Breast epithelium (tissue), 4 donors: ENCODE measurements at regions not wholly inside any gene's neighbourhood (a gene's known extent, or its start where the extent isn't known, plus 50 kb on each side); places are given as distances from the start of the nearest gene placed in this dataset.

Experiments used
- DNase-seq, 2 donors: peaks; one replicate each; pipeline ENCODE4 v3.0.0-alpha.2; 2019; ENCODE audit warnings: low spot score in 2 of 2
- H3K27ac ChIP-seq, 2 donors: fragments of 200-600 bp; sonication (generic) in 1 of 2; one replicate each; pipeline ENCODE4 v1.5.1; 2016 to 2019; ENCODE audit warnings: mild to moderate bottlenecking in 1 of 2
- H3K27me3 ChIP-seq, 2 donors: fragments of 200-600 bp; sonication (generic) in 1 of 2; one replicate each; pipeline versions ENCODE4 v1.5.1 to v1.6.0; 2017 to 2019; ENCODE audit warnings: control low read depth in 1 of 2, mild to moderate bottlenecking in 1 of 2
- H3K36me3 ChIP-seq: fragments of 200-600 bp; one replicate; pipeline ENCODE4 v1.5.1; 2019
- H3K4me1 ChIP-seq, 2 donors: fragments of 200-600 bp; sonication (generic); one replicate each; pipeline ENCODE4 v1.5.1; 2016 to 2019; ENCODE audit warnings: control low read depth in 1 of 2
- H3K4me3 ChIP-seq, 3 donors: fragments of 200-600 bp; sonication (generic); 1 replicate in 2 of 3; 2 replicates in 1 of 3; pipeline ENCODE4 v1.5.1; 2016 to 2019; ENCODE audit warnings: mild to moderate bottlenecking in 3 of 3, moderate library complexity in 2 of 3
- H3K9me3 ChIP-seq, 2 donors: fragments of 200-600 bp; sonication (generic) in 1 of 2; one replicate each; pipeline ENCODE4 v1.5.1; 2016 to 2019; ENCODE audit warnings: control low read depth in 1 of 2
- POLR2A ChIP-seq: fragments of 450-650 bp; IDR thresholded peaks from one replicate; pipeline ENCODE4 v1.6.1; 2016; ENCODE audit warnings: antibody characterized with exemption, mild to moderate bottlenecking, moderate library complexity
- POLR2AphosphoS5 ChIP-seq, 3 donors: sonication (generic); formaldehyde crosslinking; IDR thresholded peaks; one replicate each; pipeline ENCODE4 v1.6.1; 2017; ENCODE audit warnings: antibody characterized with exemption in 3 of 3
- intact Hi-C: fragments of 100-400 bp; cut with DNase I; formaldehyde crosslinking; loops from one replicate; pipeline ENCODE4 v1.15.1; 2023; ENCODE audit warnings: low total_unique reads
- TF ChIP-seq, protein P1 (sequence below), 3 donors: fragments of 450-650 bp; IDR thresholded peaks; one replicate each; pipeline ENCODE4 v1.5.1; 2016 to 2017; ENCODE audit warnings: antibody characterized with exemption in 3 of 3, mild to moderate bottlenecking in 3 of 3, moderate library complexity in 3 of 3

DNA sequence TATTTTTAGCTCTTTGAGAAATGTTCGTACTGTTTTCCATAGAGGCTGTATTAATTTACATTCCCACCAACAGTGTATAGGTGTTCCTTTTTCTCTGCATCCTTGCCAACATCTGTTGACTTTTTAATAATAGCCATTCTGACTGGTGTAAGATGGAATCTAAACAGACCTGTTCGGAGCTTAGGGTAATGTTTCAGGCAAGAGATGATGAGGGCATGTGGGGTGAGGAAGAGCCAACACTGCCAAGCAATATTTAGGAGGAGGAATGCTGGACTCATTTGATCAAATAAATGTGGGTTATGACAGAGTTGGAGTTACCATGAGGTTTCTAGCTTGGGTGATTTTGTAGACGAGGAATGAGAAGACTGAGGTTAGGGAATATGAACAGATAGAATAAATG lies 382.9 kb downstream of the KLF12 start:
- Histone ChIP-seq H3K36me3 (no peaks in the 10 kb centered on the region), H3K9me3 (no peaks in the 10 kb centered on the region), H3K4me3 (no peak overlapping the region), H3K27me3 (no peaks in the 10 kb centered on the region), H3K27ac (no peak overlapping the region), H3K4me1 (no peaks in the 10 kb centered on the region)
- DNase-seq = no peak
- intact Hi-C loops = no loop called here
- TF ChIP-seq POLR2A = no peak
- no peak for TF ChIP-seq POLR2AphosphoS5 (IDR thresholded peaks at IDR 0.05)
- TF ChIP-seq, protein P1, sequence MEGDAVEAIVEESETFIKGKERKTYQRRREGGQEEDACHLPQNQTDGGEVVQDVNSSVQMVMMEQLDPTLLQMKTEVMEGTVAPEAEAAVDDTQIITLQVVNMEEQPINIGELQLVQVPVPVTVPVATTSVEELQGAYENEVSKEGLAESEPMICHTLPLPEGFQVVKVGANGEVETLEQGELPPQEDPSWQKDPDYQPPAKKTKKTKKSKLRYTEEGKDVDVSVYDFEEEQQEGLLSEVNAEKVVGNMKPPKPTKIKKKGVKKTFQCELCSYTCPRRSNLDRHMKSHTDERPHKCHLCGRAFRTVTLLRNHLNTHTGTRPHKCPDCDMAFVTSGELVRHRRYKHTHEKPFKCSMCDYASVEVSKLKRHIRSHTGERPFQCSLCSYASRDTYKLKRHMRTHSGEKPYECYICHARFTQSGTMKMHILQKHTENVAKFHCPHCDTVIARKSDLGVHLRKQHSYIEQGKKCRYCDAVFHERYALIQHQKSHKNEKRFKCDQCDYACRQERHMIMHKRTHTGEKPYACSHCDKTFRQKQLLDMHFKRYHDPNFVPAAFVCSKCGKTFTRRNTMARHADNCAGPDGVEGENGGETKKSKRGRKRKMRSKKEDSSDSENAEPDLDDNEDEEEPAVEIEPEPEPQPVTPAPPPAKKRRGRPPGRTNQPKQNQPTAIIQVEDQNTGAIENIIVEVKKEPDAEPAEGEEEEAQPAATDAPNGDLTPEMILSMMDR (IDR thresholded peaks at IDR 0.05) = no peak

DNA sequence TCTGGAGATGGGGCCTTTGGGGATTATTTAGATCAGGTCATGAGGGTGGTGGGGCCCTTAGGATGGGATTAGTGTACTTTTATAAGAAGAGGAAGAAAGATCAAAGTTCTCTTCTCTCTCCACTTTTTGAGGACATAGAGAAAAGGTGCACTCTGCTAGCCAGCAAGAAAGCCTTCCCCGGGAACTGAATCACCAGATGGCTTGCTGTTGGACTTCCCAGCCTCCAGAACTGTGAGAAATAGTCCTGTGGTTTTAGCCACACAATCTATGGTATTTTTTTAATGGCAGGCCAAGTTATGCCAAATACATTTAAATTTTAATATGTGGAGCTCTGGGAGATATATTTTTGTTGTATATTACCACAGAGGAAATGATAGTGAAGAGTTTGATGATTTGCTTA lies 385.8 kb downstream of the KLF12 start:
- Histone ChIP-seq H3K36me3 (no peaks in the 10 kb centered on the region), H3K27me3 (no peaks in the 10 kb centered on the region), H3K4me1 (no peaks in the 10 kb centered on the region), H3K27ac (no peak overlapping the region), H3K4me3 (no peak overlapping the region), H3K9me3 (no peaks in the 10 kb centered on the region)
- no peak for TF ChIP-seq POLR2AphosphoS5 (IDR thresholded peaks at IDR 0.05)
- no peak for TF ChIP-seq POLR2A
- TF ChIP-seq, protein P1 (IDR thresholded peaks at IDR 0.05) = no peak
- no peak for DNase-seq
- intact Hi-C loops = no loop called here

DNA sequence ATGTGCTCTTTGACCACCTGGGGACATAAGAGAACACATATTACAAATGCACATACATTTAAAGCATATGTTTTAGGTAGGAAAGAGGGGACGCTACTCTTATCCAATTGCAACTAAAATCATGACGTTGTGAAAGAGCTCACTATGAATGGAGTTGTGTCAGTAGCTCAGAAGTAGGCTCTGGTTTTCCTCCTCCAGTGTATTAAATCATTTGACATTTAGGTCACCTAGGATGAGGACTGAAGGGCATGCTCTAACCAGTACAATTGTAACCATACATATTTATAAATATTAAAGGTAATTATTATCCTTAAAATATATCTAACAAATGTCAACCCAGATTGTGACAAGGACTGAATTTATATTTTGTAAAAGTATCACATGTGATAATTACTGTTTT lies 389.0 kb downstream of the KLF12 start:
- intact Hi-C loops = no loop called here
- no peaks in the 10 kb centered on the region for H3K4me1 ChIP-seq

DNA sequence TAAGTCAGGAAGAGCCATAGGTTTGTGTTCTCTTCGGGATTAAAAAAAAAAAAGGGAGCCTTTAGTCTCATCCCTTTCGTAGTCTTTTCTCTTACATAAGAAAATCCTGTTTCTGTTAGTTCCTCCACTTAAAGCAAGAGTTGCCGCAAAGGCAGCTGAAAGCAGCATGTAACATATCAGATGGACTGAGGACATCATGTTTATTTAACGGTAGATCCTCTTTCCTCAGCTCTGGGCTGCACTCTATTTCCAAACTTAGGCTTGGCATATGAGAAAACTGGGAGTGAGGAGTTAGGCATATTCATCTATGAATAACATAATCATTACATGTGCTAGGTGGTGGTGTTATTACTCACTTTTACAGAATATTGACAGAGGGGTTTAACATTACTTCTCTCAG lies 391.2 kb downstream of the KLF12 start:
- no peaks in the 10 kb centered on the region for H3K36me3 ChIP-seq
- no peaks in the 10 kb centered on the region for H3K4me1 ChIP-seq
- H3K27me3 ChIP-seq = no peaks in the 10 kb centered on the region
- H3K4me3 ChIP-seq = no peak overlapping the region
- DNase-seq = no peak
- H3K27ac ChIP-seq = no peak overlapping the region
- TF ChIP-seq POLR2AphosphoS5 (IDR thresholded peaks at IDR 0.05) = no peak
- TF ChIP-seq, protein P1 (IDR thresholded peaks at IDR 0.05) = no peak
- TF ChIP-seq POLR2A = no peak
- intact Hi-C loops = no loop called here
- H3K9me3 ChIP-seq = no peaks in the 10 kb centered on the region

More for the DNA sequence above, 389.0 kb downstream of the KLF12 start:
- DNase-seq = no peak
- no peak for TF ChIP-seq POLR2AphosphoS5 (IDR thresholded peaks at IDR 0.05)
- no peak for TF ChIP-seq POLR2A
- H3K36me3 ChIP-seq = no peaks in the 10 kb centered on the region
- H3K9me3 ChIP-seq = no peaks in the 10 kb centered on the region
- H3K27ac ChIP-seq = no peak overlapping the region
- no peaks in the 10 kb centered on the region for H3K27me3 ChIP-seq
- no peak overlapping the region for H3K4me3 ChIP-seq

DNA sequence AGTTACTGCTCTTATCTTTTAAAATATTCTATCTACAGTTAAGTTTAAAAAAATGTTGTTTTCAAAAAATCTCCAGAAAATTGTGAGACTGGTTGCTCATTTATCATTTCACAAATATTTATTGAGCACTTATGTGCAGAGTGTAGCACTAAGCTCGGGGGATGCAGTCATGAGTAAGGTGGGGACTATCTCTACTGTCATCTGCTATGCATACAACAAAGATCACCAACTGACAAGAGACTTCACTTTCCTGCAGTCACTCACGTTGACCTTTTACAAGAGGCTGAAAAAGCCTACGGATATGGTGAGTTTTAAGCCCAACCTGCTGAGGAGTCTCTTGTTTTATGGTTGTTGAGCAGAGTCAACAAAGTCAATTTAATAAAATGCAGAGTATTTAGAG lies 392.5 kb downstream of the KLF12 start:
- Histone ChIP-seq H3K36me3 (no peaks in the 10 kb centered on the region), H3K9me3 (no peaks in the 10 kb centered on the region), H3K4me3 (no peak overlapping the region), H3K4me1 (no peaks in the 10 kb centered on the region), H3K27ac (no peak overlapping the region), H3K27me3 (no peaks in the 10 kb centered on the region)
- no peak for TF ChIP-seq POLR2AphosphoS5 (IDR thresholded peaks at IDR 0.05)
- TF ChIP-seq, protein P1 (IDR thresholded peaks at IDR 0.05) = no peak
- no peak for TF ChIP-seq POLR2A
- DNase-seq = no peak
- intact Hi-C loops = no loop called here

DNA sequence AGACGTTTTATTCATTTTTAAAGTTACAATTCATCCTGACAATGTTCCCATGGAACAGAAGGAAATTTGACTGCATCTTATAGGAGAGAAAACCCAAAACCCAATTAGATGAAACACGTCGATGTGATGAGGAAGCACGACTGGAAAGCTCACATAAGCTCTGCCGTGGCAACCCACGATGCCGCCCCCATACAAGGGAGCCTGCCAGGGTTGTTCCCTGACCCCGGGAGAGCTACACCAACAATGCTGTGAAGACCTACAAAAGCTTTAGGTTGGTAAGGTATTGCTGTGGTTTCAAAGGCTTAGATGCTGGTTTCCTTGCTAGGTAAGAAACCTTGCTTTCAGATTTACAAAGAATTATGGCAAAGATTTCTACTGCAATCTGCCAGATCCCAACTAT lies 393.1 kb downstream of the KLF12 start:
- Histone ChIP-seq H3K9me3 (no peaks in the 10 kb centered on the region), H3K27me3 (no peaks in the 10 kb centered on the region), H3K4me1 (no peaks in the 10 kb centered on the region), H3K36me3 (no peaks in the 10 kb centered on the region), H3K4me3 (peak overlapping the region; percentile 12 to 54 (median 23)), H3K27ac (no peak overlapping the region)
- TF ChIP-seq POLR2AphosphoS5 (IDR thresholded peaks at IDR 0.05) = no peak
- no peak for TF ChIP-seq POLR2A
- TF ChIP-seq, protein P1 (IDR thresholded peaks at IDR 0.05) = no peak
- intact Hi-C loops = no loop called here
- no peak for DNase-seq
